ENCODE measurements at regions not wholly inside any gene's neighbourhood (a gene's known extent, or its start where the extent isn't known, plus 50 kb on each side); places are given as distances from the start of the nearest gene placed in this dataset.

- TF ChIP-seq CTCF (IDR thresholded peaks at IDR 0.05): no peak
- TF ChIP-seq POLR2A (IDR thresholded peaks at IDR 0.05): no peak
- no peak for TF ChIP-seq EP300 (IDR thresholded peaks at IDR 0.05)
- no peak for TF ChIP-seq POLR2AphosphoS5 (IDR thresholded peaks at IDR 0.05)
These were observed 352.6 kb upstream of the DLGAP1 start for GRCh38 chr18:4807604-4808293.
